ENCODE measurements at regions not wholly inside any gene's neighbourhood (a gene's known extent, or its start where the extent isn't known, plus 50 kb on each side); places are given as distances from the start of the nearest gene placed in this dataset.

- no peaks in the 10 kb centered on the region for H3K4me1 ChIP-seq
- 3% methylated on average over 5 of the region's 5 CpGs for WGBS (ENCODE audit: missing lambda C conversion rate)
- no peak for ATAC-seq
- CTCF ChIA-PET, result no interaction called here
- no peak overlapping the region for H3K27ac ChIP-seq
- no peak overlapping the region for H3K4me2 ChIP-seq
- no peak overlapping the region for H3K4me3 ChIP-seq
- no peaks in the 10 kb centered on the region for H3K9me3 ChIP-seq
- no peak for FAIRE-seq
- POLR2A ChIA-PET, result no interaction called here
- TF ChIP-seq CBX8 (IDR thresholded peaks at IDR 0.05) (no peak), FOSB (CRISPR knock-in tag; IDR thresholded peaks at IDR 0.05) (no peak), ESRRA (IDR thresholded peaks at IDR 0.05; ENCODE audit: borderline replicate concordance, low read length) (no peak), MYC (IDR thresholded peaks at IDR 0.05; ENCODE audit: borderline replicate concordance, low read length) (no peak), FOSL2 (IDR thresholded peaks at IDR 0.05) (no peak), FOSL2 (CRISPR knock-in tag; IDR thresholded peaks at IDR 0.05) (no peak), ZNF302 (CRISPR knock-in tag; IDR thresholded peaks at IDR 0.05) (no peak), ELK1 (IDR thresholded peaks at IDR 0.05; ENCODE audit: low read depth, low read length) (no peak), GATA3 (IDR thresholded peaks at IDR 0.05; ENCODE audit: borderline replicate concordance) (no peak), RARB (CRISPR knock-in tag; IDR thresholded peaks at IDR 0.05) (no peak), TP53 (CRISPR knock-in tag; IDR thresholded peaks at IDR 0.05) (no peak), CTCF (IDR thresholded peaks at IDR 0.05) (no peak), ATOH8 (CRISPR knock-in tag; IDR thresholded peaks at IDR 0.05; ENCODE audit: low read depth) (no peak), MAFK (IDR thresholded peaks at IDR 0.05; ENCODE audit: partially characterized antibody) (no peak), RAD21 (conservative IDR thresholded peaks at IDR 0.05 in 1 of 2, IDR thresholded peaks at IDR 0.05 in 1 of 2) (no peak), REST (IDR thresholded peaks at IDR 0.05) (no peak), BCL3 (IDR thresholded peaks at IDR 0.05) (no peak), ZSCAN20 (CRISPR knock-in tag; IDR thresholded peaks at IDR 0.05) (no peak)
- no peak for DNase-seq (ENCODE audit: low read depth in 1 of 2, low spot score in 1 of 2)
Measured at GRCh38 chr18:64210401-64210949, 61.6 kb upstream of the LINC00305 start.

GRCh38 chr18:64208516-64208915 lies 59.6 kb upstream of the LINC00305 start:
- no peak for FAIRE-seq
- Histone ChIP-seq H3K27ac (no peak overlapping the region), H3K4me1 (no peaks in the 10 kb centered on the region), H3K4me3 (no peak overlapping the region), H3K4me2 (peak overlapping the region; percentile 50), H3K9me3 (no peaks in the 10 kb centered on the region)
- no peak for ATAC-seq
- WGBS (ENCODE audit: missing lambda C conversion rate), result 11% methylated on average over 7 of the region's 8 CpGs
- POLR2A ChIA-PET, result no interaction called here
- CTCF ChIA-PET, result no interaction called here
- DNase-seq (ENCODE audit: low read depth in 1 of 2, low spot score in 1 of 2), result no peak
- no peak for TF ChIP-seq CHD4 (IDR thresholded peaks at IDR 0.05; ENCODE audit: borderline replicate concordance)
- no peak for TF ChIP-seq EHF (CRISPR knock-in tag; IDR thresholded peaks at IDR 0.05)
- no peak for TF ChIP-seq POLR2AphosphoS2 (conservative IDR thresholded peaks at IDR 0.05; ENCODE audit: low read length)
- TF ChIP-seq ESRRA (IDR thresholded peaks at IDR 0.05; ENCODE audit: borderline replicate concordance, low read length), result no peak
- no peak for TF ChIP-seq RAD21 (conservative IDR thresholded peaks at IDR 0.05 in 1 of 2, IDR thresholded peaks at IDR 0.05 in 1 of 2)
- TF ChIP-seq CBX2 (IDR thresholded peaks at IDR 0.05; ENCODE audit: borderline replicate concordance, low read depth), result no peak
- no peak for TF ChIP-seq RFX5 (IDR thresholded peaks at IDR 0.05)
- no peak for TF ChIP-seq CHD2 (IDR thresholded peaks at IDR 0.05; ENCODE audit: low read length, partially characterized antibody)
- no peak for TF ChIP-seq BCL3 (IDR thresholded peaks at IDR 0.05)
- TF ChIP-seq SMC3 (IDR thresholded peaks at IDR 0.05), result no peak
- no peak for TF ChIP-seq ELK1 (IDR thresholded peaks at IDR 0.05; ENCODE audit: low read depth, low read length)
- no peak for TF ChIP-seq FOSL2 (IDR thresholded peaks at IDR 0.05)
- TF ChIP-seq FOSL2 (CRISPR knock-in tag; IDR thresholded peaks at IDR 0.05), result no peak
